HepG2 (cell line): ENCODE measurements at regions not wholly inside any gene's neighbourhood (a gene's known extent, or its start where the extent isn't known, plus 50 kb on each side); places are given as distances from the start of the nearest gene placed in this dataset.
A peak's percentile ranks its signal among the peaks of the same experiment; 100 is the strongest.

Source experiments
- ATAC-seq: fragments of 200-7000 bp; cut with Tn5 transposase; 3 replicates; pipeline ENCODE4 v1.9.1; 2020; ENCODE audit warnings: mild to moderate bottlenecking, moderate library complexity
- BruUV-seq: library from RNA; stranded (reverse); fragments of 400-500 nt; replicated peaks from 2 replicates; lab custom pipeline; 2021; lab: Mats Ljungman, UMichigan
- CTCF ChIA-PET: fragments of 300-600 bp; formaldehyde crosslinking; extraction: SDS; loops from one replicate; lab custom pipeline; 2021; ENCODE audit warnings: low total read pairs, inconsistent platforms, low intra/inter-chr PET ratio; lab: Yijun Ruan, JAX
- POLR2A ChIA-PET: fragments of 350-600 bp; sonication (Branson Sonifier 250); formaldehyde crosslinking; loops from one replicate; lab custom pipeline; 2020; ENCODE audit warnings: antibody characterized with exemption, inconsistent platforms; lab: Yijun Ruan, JAX
- DNase-seq: peaks from one replicate; pipeline ENCODE4 v3.0.0-alpha.2; 2015; ENCODE audit warnings: low spot score
- FAIRE-seq: peaks from 3 replicates; lab custom pipeline; 2011; peaks lifted over from hg19 to GRCh38; lab: Jason Lieb, UNC
- H2AFZ ChIP-seq: one replicate; pipeline ENCODE4 v1.6.1; 2011; ENCODE audit warnings: low read length, inconsistent platforms
- H3K27ac ChIP-seq: fragments of 300-600 bp; 3 replicates; pipeline ENCODE4 v1.8.0; 2011; ENCODE audit warnings: mixed run types, mild to moderate bottlenecking, mixed read lengths, low read length, inconsistent platforms; ENCODE audit not compliant: insufficient read depth; ENCODE audit errors: extremely low read length
- H3K27me3 ChIP-seq, 2 experiments: fragments of 200-600 bp in 1 of 2; 2 replicates in 1 of 2; 3 replicates in 1 of 2; pipeline versions ENCODE4 v1.6.0 to v1.8.0; 2011; ENCODE audit warnings: low read length in 2 of 2, mild to moderate bottlenecking in 2 of 2, moderate library complexity in 2 of 2, inconsistent platforms in 1 of 2; ENCODE audit not compliant: insufficient read depth in 2 of 2, control insufficient read depth in 1 of 2
- H3K36me3 ChIP-seq, 2 experiments: fragments of 200-600 bp in 1 of 2; replicated peaks in 1 of 2; 2 replicates in 1 of 2; 3 replicates in 1 of 2; pipeline versions ENCODE4 v1.5.1 to v1.8.0; 2011; ENCODE audit warnings: low read length in 2 of 2, inconsistent platforms in 1 of 2; ENCODE audit not compliant: insufficient read depth in 2 of 2, control insufficient read depth in 1 of 2
- H3K4me1 ChIP-seq: 2 replicates; pipeline ENCODE4 v1.5.1; 2012; ENCODE audit warnings: low read length, inconsistent platforms; ENCODE audit not compliant: insufficient read depth
- H3K4me2 ChIP-seq: 2 replicates; pipeline ENCODE4 v1.6.0; 2011; ENCODE audit warnings: low read depth, low read length, inconsistent platforms
- H3K4me3 ChIP-seq, 3 experiments: fragments of 200-600 bp in 1 of 3; sonication (generic), shearing (Covaris generic) in 1 of 3; replicated peaks in 1 of 3; 2 replicates each; pipeline ENCODE4 v1.5.1; 2011 to 2016; ENCODE audit warnings: low read length in 3 of 3, inconsistent platforms in 2 of 3, low read depth in 2 of 3, mild to moderate bottlenecking in 2 of 3, control low read depth in 1 of 3, mixed read lengths in 1 of 3; ENCODE audit not compliant: insufficient read depth in 1 of 3
- H3K79me2 ChIP-seq: one replicate; pipeline ENCODE4 v1.6.1; 2011; ENCODE audit warnings: low read length, inconsistent platforms; ENCODE audit not compliant: insufficient read depth
- H3K9ac ChIP-seq: 2 replicates; pipeline ENCODE4 v1.6.0; 2011; ENCODE audit warnings: mild to moderate bottlenecking, low read depth, low read length, inconsistent platforms; ENCODE audit not compliant: insufficient read depth
- H3K9me3 ChIP-seq: 2 replicates; pipeline ENCODE4 v1.5.1; 2012; ENCODE audit warnings: mild to moderate bottlenecking, low read length
- H4K20me1 ChIP-seq: 2 replicates; pipeline ENCODE4 v1.6.0; 2011; ENCODE audit warnings: inconsistent platforms, mild to moderate bottlenecking, low read length, moderate library complexity; ENCODE audit not compliant: insufficient read depth
- CBX2 ChIP-seq, 2 experiments: fragments of 200-600 bp in 1 of 2; sonication (generic); formaldehyde crosslinking in 1 of 2; IDR thresholded peaks; 2 replicates each; pipeline versions ENCODE4 v1.7.0 to v1.8.1; 2018 to 2022; ENCODE audit warnings: low read depth in 2 of 2, low read length in 1 of 2, mild to moderate bottlenecking in 1 of 2, missing genetic modification reagents in 1 of 2
- JDP2 ChIP-seq: sonication (generic); formaldehyde crosslinking; IDR thresholded peaks from 2 replicates; pipeline ENCODE4 v1.8.1; 2022; ENCODE audit warnings: missing genetic modification reagents, borderline replicate concordance
- TAF1 ChIP-seq: sonication (generic); formaldehyde crosslinking; IDR thresholded peaks from 2 replicates; pipeline ENCODE4 v1.4.0; 2020; ENCODE audit warnings: missing genetic modification reagents
- ZBTB49 ChIP-seq: sonication (generic); formaldehyde crosslinking; IDR thresholded peaks from 2 replicates; pipeline ENCODE4 v1.4.0; 2020; ENCODE audit warnings: missing genetic modification reagents, borderline replicate concordance
- ZFP36 ChIP-seq: fragments of 150-350 bp; IDR thresholded peaks from 2 replicates; pipeline ENCODE4 v1.6.1; 2018; ENCODE audit warnings: borderline replicate concordance, low read length, low read depth; ENCODE audit not compliant: partially characterized antibody
- WGBS: methylation state at CpG from one replicate; pipeline ENCODE4 v1.1.6; 2017; ENCODE audit warnings: low lambda C conversion rate; 5-methylcytosine and 5-hydroxymethylcytosine counted together
- in situ Hi-C: cut with HindIII; loops from 2 replicates; pipeline ENCODE4 v1.10.0; 2017; ENCODE audit warnings: low pct_unique_long_range_greater_than_20kb; ENCODE audit not compliant: extremely low pct_ligation_motif_present
- intact Hi-C: fragments of 100-400 bp; cut with micrococcal nuclease; formaldehyde crosslinking; loops from one replicate; pipeline ENCODE4 v1.10.0; 2022; ENCODE audit not compliant: unreplicated experiment
- TF ChIP-seq, protein P1 (sequence below): IDR thresholded peaks from 2 replicates; pipeline ENCODE4 v1.6.1; 2016; ENCODE audit warnings: mild to moderate bottlenecking, missing biosample characterization, missing genetic modification reagents
- TF ChIP-seq, protein P2 (sequence below): sonication (generic); formaldehyde crosslinking; IDR thresholded peaks from 2 replicates; pipeline ENCODE4 v1.9.0; 2022; ENCODE audit warnings: missing genetic modification reagents, mild to moderate bottlenecking, borderline replicate concordance

GRCh38 chr2:240256704-240257637 lies 116.5 kb upstream of the OTOS start (continued):
- TF ChIP-seq ZFP36: no peak

- CTCF ChIA-PET: no interaction called here
- BruUV-seq: no TSS peak
- Histone ChIP-seq H4K20me1 (no peaks in the 10 kb centered on the region), H2AFZ (no peak overlapping the region), H3K4me2 (no peak overlapping the region), H3K4me1 (peaks cover 59% of the 10 kb centered on the region), H3K79me2 (peaks cover 9% of the 10 kb centered on the region), H3K36me3 (no peaks in the 10 kb centered on the region), H3K27ac (no peak overlapping the region), H3K9ac (no peak overlapping the region), H3K4me3 (no peak overlapping the region), H3K9me3 (peaks cover 12% of the 10 kb centered on the region), H3K27me3 (no peaks in the 10 kb centered on the region; a peak in 1 of 5 replicates)
- intact Hi-C loops (no loop called here), in situ Hi-C loops (no loop called here)
- FAIRE-seq (no peak), DNase-seq (no peak), ATAC-seq (no peak)
- WGBS: 92% methylated on average over 23 of the region's 23 CpGs
- POLR2A ChIA-PET: no interaction called here
- TF ChIP-seq, protein P1, sequence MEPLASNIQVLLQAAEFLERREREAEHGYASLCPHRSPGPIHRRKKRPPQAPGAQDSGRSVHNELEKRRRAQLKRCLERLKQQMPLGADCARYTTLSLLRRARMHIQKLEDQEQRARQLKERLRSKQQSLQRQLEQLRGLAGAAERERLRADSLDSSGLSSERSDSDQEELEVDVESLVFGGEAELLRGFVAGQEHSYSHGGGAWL: no peak
- 0 out of 2 replicates have a peak, but pooled peaks have one; percentile 17 for TF ChIP-seq TAF1
These were observed 117.6 kb upstream of the OTOS start for GRCh38 chr2:240257940-240258580.

GRCh38 chr2:240258685-240259084 lies 118.2 kb upstream of the OTOS start:
- in situ Hi-C loops (no loop called here), intact Hi-C loops (no loop called here)
- H3K9me3 ChIP-seq: peaks cover 14% of the 10 kb centered on the region
- CTCF ChIA-PET: no interaction called here
- H3K9ac ChIP-seq: no peak overlapping the region
- peaks cover 53% of the 10 kb centered on the region for H3K4me1 ChIP-seq
- H3K27ac ChIP-seq: no peak overlapping the region
- no peak for ATAC-seq
- no peaks in the 10 kb centered on the region for H3K36me3 ChIP-seq
- WGBS: 100% methylated on average over 2 of the region's 10 CpGs
- H3K4me3 ChIP-seq: no peak overlapping the region
- FAIRE-seq: no peak
- no peak overlapping the region for H2AFZ ChIP-seq
- H3K79me2 ChIP-seq: peaks cover 9% of the 10 kb centered on the region
- BruUV-seq: no TSS peak
- peak overlapping the region; percentile 30; the same call in 1 of the 2 replicates for H3K4me2 ChIP-seq
- DNase-seq: no peak
- H4K20me1 ChIP-seq: no peaks in the 10 kb centered on the region
- POLR2A ChIA-PET: no interaction called here
- no peaks in the 10 kb centered on the region; a peak in 1 of 5 replicates for H3K27me3 ChIP-seq
- TF ChIP-seq CBX2 (IDR thresholded peaks at IDR 0.05; ENCODE audit: low read depth, low read length) (no peak), CBX2 (CRISPR knock-in tag; IDR thresholded peaks at IDR 0.05; ENCODE audit: low read depth) (no peak), JDP2 (no peak), ZBTB49 (no peak)
- TF ChIP-seq, protein P2, sequence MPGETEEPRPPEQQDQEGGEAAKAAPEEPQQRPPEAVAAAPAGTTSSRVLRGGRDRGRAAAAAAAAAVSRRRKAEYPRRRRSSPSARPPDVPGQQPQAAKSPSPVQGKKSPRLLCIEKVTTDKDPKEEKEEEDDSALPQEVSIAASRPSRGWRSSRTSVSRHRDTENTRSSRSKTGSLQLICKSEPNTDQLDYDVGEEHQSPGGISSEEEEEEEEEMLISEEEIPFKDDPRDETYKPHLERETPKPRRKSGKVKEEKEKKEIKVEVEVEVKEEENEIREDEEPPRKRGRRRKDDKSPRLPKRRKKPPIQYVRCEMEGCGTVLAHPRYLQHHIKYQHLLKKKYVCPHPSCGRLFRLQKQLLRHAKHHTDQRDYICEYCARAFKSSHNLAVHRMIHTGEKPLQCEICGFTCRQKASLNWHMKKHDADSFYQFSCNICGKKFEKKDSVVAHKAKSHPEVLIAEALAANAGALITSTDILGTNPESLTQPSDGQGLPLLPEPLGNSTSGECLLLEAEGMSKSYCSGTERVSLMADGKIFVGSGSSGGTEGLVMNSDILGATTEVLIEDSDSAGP (CRISPR knock-in tag): no peak
